HG02938 (cell line): ENCODE measurements at regions not wholly inside any gene's neighbourhood (a gene's known extent, or its start where the extent isn't known, plus 50 kb on each side); places are given as distances from the start of the nearest gene placed in this dataset.

Source experiments
- ATAC-seq: cut with Tn5 transposase; IDR thresholded peaks from one replicate; pipeline ENCODE4 v1.9.1; 2021; ENCODE audit warnings: mild to moderate bottlenecking, moderate library complexity; ENCODE audit not compliant: unreplicated experiment

DNA sequence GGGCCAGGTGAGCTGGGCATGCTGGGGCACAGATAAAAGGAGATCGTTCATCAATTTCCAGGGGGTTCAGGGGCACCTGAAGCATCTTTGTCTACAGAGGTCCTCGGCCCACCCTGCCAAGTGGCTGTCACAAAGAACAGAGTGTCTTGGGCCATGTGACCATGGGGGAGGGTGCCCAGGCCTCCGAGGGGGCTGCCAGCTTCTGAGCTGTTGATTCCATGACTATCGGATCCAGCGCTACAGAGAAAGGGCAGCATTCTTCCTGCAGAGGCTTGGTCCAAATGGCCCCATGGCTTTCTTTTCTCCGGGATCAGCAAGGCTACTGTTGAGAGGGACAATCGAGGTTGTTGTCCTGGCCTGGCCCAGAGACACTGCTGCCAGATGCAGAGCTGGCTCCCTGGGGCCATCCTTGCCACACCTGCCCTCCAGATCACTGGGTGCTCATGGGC, 289.2 kb downstream of the ZSWIM6 start:
- no peak for ATAC-seq

DNA sequence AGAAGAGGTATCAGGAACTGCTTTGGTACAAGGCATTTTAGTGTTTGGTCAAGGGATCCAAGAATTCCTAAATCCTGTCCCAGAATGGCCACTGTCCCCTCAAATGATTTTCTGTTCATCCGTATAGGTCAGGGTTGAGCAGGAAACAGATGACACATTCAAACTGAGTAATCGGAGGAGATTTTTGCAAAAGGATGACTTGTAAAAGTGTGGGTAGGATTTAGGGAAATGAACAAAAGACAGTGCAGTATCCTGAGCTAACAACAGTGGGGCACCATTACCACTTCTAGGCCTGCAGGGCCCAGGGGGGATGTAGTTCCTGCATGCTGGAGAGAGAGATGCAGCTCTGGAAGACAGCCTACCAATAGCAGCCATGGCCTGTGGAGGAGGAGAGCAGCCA, 290.1 kb downstream of the ZSWIM6 start:
- no peak for ATAC-seq

DNA sequence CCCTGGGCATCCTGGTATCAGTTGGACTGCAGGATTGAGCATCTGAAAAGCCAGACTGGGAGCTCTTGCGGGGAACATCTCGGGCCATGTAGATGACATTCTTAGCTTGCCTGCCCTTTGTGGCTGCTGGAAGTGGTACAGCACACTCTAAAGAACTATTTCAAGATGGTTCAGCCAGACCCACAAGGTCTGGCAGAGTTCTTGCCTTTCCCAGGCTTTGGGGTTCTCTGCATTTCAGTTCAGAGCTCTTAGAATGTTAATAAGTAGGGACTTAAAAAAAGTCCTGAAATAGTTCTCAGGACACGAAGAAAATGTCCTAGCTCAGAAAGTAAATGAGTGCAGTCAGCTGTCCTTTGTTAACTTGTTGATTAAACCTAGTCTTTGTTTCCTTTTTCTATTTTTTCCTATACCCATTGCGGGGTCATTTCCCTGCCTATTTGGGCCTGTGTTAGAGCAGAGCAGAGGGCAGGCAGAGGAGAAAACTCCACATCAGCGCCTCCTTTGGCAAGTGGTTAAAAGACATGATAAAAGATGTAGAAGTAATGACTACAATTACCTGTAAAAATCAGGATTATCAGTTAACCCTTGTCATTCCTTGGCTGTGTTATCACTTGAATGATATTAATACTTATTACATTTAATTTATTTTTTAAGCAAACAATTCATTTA, 291.5 kb downstream of the ZSWIM6 start:
- ATAC-seq = no peak

DNA sequence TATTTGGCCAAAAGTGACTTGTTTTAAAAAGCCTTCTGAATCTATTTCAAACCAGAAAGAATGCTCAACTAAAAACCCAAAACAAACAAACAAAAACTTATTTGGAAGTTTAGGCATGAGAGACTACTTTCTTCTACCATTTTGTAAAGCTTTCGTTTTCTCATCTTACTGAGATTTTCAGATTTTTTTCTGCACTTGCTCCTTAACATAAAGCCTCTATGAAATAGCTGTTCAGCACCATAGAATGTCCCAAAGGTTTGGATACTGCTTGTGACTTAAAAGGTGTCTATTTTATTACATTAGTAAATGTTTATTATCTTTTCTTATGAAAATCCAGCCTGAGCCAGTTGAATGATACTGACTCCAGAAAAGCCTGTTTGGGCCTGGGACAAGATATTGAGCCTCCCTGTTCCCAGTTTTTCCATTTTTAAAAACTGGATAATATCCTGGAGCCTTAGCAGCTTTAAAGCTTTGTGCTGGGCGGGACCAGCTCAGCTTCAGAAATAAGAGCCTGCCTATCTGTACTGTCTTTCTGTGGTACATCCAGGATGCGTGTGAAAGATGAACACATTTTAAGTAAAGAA, 292.6 kb downstream of the ZSWIM6 start:
- no peak for ATAC-seq

DNA sequence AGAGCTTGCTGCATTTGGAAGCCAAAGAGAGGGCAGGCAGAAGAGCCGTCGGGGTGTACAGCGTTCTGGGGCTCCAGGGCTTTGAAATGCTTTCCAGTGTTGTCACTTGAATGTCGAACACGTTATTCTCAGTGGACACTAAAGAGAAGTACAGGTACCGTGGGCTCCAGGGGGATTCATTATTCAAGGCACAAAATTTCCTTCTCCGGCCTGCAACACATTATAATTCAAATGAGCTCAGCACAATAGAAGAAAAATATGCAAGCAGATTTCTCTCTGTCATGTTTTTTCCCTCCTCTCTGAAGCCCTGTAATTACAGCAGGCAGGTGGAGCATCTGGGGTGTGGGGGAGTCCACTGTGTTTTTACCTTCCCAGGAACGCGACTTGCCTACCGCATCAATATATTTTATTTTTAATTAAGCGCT, 293.1 kb downstream of the ZSWIM6 start:
- no peak for ATAC-seq

DNA sequence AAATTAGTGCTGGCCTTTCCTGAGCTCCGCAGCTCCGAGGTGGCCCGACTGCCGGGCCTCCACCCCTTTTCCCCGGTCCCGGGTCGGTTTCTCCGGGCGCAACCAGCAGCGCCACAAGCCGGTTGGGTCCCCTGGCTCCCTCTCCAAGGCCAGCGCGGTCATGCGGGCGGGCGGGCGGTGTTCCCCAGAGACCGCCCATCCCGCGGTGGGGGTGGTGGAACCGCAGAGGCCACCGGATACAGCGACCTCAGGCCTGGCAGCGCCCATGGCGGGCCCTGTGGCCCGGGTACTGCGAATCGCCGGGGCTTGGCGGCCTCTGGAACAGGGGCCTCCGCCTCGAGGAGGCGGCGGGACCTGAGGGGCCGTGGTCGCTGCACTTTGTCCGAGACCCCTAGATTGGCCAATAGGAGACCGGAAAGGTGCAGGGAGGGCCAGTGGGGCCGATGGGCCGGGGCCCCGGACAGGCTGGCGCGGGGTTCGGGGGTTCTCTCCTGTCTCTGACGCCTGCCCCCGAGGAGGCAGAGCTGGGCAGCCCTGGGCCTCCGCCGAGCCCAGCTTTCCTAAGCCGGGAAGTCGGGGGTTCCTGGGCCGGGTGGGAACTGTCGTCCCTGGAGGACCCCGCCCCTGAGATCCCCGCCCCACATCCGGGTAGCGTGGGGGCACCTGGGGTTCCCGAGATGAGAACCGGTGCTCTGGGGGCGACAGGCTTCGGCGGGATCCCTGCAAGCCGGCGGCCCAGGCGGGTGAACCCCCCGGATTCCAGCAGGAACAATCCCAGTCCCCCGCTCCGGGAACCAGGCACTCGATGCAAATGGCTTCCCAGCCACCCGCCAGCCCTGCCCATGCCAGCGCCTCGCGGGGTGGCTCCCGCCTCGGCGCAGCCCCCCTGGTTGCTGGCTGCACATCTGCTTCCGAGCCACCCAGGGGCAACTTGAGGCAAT, 293.9 kb downstream of the ZSWIM6 start:
- no peak for ATAC-seq

DNA sequence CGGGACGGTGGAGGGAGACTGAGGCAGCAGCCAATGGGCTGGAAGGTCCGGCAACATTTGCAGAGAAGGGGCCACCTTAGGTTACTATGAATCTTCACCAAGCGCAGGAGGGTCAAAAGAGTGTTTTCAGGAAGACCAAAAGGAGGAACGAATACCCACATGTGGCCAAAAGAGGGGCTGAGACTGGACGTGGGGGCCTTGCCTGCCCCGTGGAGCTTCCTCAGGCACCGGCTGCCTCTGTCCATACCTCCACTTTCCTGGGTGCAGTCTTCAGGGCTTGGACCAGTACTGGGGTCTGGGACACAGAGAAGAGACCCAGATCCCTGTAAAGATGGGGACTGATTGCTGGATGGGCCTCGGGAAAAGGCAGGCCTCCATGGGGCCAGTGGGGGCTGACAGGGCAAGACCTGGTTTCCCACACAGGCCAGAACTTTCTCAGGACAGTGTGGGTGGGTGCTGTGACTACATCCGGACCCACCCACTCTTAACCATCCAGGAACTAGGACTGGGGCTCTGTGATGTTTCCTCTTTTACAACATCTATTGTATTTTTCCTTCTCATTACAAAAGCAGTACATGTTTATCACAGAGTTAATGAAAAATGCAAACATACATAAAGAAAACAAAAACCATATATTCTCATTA, 294.7 kb downstream of the ZSWIM6 start:
- no peak for ATAC-seq

DNA sequence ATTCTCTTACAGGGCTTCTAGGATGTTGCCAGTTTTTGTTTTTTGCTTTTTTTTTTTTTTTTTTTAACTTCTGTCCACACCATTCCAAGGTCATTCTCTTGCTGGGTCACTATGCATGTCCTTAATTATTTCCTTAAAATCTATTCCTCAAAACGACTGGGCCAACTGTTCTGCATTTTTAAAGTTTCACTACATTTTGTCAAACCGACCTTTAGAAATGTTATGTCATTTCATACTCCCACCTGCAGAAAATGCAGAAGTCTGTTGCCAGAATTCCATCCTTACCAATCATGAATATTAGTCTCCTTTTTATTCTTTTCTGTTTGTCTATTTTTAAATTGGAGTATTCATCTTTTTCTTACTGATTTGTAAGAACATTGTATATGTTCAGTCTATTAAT, 295.5 kb downstream of the ZSWIM6 start:
- no peak for ATAC-seq

DNA sequence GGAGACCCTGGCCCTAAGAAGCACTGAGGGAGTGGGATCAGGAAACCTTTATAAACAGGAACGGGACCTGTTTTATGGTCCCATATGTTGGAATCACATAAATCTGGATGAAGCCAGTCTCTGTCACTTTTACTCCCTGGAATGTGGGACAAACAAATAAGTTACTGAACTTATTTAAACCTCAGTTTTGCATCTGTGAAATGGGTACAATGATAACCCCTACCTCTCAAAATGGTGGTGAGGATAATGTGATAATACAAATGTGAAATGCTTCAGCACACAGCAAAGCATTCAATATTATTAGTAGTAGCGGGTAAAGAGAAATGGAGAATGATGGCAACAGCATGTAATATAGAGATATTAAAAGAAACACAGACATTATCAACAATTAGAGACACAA, 298.9 kb downstream of the ZSWIM6 start:
- ATAC-seq = no peak

DNA sequence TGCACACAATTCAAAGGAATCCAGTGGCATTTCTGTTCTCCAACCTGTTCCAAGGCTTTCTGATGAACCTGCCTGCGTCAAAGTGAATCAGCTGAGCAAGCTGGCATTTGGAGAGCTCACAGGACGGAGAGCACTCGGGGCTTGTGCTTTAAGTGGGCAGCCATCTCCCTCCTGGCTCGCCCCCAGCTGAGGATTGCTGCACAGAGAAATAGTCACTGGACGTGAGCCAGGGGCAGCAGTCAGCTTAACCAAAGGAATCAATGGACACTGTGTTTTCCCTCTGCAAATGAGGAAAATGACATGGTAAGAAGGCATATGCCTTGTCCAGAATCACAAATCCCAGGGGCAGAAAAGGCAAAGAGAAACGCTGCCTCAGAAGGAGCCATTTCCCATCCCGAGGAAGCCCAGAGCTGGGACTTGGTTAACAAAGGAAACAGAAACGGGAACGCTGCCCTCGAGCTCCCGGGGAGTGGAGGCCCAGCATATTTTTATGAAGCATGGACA, 299.4 kb downstream of the ZSWIM6 start:
- no peak for ATAC-seq

DNA sequence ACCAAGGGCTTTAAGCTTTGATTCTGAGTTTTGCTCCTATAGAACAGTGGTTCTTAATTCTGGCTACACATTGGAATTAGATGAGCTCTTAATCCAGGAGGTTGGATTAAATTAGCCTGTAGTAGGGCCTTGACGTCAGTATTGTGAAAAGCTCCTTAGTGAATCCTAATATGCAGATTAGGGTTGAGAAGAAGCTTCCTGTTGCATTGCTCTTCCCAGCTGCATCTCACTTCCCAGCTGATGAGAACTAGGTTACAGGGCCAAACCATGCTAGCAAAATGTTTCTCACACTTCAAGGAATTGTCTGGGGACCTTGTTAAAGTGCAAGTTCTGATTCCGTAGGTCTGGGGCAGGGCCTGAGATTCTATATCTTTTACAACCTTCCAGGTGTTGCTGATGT, 300.0 kb downstream of the ZSWIM6 start:
- no peak for ATAC-seq

DNA sequence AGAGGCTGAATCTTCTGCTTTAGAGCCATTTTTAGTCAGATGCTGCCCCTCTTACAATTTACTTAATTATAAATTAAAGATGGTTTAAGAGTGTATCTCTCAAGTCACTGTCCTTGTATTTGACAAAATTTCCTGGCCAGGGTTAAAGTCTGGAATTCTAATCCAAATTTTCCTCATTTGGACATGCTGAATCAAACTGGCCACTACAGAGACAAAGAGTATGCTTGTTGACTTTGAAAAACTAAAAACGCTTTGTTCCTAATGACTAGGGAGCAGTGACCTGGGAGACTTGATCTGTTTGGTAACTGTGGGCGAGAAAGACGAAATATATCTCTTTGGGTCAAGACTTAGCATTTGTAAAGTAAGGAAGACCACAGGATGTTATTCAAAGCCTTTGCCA, 303.2 kb downstream of the ZSWIM6 start:
- ATAC-seq = no peak

DNA sequence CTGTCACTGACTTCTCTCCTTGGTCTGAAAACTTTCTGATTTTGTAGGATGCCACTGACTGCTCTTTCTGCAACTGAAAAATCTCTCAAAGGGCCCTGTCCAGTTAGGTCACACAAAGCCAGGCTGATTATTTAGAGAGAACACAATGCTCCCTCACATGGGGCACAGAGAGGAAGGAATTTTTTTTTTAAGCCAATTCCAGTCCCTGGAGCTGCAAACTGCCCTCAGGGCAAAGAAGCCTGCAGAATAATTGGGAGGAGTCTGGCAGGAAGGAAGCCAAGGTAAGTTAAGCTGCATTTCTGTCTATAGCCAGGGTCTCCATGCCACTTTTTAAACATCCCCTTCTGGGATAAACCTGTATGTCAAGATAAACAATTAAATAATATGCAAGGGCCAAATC, 305.5 kb downstream of the ZSWIM6 start:
- ATAC-seq = no peak

DNA sequence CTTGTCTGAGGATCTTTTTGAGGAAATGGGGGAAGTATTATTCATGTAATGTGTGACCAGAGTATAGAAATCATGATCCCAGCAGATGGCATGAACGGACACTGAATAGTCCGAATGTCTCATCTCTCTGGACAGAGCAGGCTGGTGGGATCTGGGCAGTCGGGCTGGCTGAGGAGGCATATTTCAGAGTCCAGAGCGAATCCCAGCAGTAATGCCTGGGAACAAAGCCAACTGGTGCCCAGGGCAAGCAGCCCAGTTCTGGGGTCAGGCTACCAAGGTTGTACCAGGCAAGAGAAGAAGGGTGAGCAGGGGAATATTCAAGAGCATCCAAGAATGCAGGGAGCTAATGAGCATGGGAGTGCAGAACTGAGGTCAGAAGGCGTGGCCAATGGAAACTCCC, 306.4 kb downstream of the ZSWIM6 start:
- ATAC-seq = no peak

DNA sequence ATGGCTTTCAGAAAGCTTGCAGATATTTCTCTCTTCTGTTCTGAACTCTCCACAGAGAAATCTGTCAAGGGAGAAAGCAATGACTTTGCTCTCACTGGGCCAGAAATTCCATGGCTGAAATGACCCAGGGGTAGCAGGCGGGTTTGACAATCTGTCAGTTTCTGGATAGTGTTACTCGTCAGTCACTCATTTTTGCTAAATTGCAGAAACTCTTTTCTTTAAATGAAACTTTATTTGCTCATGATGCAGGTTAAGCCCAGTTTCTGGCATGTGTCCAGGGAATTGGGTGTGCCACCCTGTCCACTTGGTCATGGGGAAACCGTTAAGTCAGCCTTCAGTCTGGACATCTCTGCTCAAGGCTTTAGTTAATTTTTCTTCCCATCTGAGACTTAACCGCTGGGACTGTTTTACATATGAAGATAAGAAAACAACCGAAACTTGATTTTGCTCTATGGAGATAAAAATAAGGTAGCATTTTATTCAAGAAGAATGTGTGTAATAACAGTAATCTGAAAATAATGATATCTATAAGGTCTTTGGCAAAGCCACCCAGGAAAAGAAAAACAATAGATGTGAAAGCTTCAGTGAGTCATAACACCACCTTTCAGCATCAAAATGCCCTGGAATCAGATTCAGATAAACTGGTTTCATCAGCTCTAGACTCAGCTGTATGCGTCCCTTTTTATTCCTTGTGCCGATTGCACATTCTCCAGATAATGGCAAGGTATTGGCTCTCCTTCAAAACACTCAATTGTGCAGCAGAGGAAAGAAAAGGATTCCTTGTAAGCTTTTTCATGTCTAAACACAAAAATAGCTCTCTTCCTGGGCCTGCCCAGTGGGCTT, 308.3 kb downstream of the ZSWIM6 start:
- ATAC-seq = no peak

DNA sequence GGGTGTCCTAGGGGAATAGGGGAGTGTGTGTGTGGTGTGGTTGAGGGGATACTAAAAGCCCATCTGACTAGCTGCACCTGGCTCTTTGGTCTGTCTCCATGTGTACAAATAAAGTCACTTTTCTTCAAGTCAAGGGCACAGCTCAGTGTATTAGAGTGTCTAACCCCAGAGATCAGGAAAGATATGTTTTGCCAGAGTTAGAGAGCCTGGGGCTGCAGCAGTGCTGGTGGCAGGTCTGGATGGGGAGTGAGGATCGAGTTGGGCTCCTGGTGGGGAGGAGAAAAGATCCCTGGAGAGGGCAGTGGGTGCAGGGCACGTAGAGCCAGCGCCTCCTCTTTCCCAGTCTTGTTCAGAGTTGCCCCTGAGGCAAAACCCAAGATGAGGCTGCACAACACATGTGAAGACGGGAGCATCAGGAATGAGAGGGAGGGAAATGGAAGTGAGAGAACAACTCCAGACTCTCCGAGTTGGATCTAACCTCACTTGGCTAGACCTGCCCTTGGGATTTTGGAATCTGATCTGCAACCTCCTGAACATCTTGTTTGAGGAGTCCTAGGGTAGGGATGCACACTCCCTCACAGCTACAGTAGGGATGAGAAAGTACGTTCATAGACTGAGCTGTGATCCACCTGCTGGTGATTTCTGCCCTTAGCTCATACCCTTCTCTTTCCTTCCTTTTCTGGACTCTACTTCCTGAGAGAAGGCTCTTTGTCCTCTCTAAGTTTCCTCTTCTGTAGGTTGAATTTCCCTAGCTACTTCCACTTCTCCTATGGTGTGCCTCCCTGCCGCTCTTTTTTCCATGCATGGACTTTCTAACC, 309.9 kb downstream of the ZSWIM6 start:
- ATAC-seq = no peak

DNA sequence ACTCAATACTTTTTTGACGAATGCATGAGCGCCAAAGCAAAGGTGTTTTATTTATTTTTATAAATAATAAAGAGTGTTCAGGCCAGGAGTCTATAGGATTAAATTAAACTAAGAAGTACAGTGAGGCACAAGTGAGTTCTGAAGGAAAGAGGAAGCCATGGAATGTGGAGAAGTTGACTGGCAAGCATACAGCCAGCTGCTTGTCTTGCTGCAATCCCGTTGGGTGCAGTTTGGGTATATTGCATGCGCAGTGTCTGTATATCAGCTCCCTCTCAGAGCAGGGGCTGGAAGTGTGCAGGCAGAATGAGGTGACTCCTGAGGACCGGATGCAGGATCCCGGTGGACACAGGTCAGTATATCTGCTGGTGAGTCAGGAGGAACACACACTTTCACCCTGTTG, 315.6 kb downstream of the ZSWIM6 start:
- no peak for ATAC-seq

DNA sequence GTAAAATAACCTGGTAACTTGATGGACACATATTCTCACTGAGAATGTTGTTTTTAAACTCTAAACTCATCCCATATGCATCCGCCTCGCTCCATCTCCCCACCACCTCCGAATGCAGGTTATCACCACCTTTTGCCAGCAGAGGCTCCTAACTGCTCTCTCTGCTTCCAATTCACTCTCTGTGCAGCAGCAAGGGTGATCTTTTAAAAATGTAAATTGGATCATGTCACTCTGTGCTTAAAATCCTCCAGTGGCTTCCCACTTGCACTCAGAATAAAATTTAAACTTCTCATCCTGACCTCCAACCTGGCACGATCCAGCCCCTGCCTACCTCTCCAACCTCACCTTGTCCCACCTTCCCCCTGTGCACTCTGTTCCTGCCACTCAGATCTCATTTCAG, 317.2 kb downstream of the ZSWIM6 start:
- ATAC-seq = no peak

DNA sequence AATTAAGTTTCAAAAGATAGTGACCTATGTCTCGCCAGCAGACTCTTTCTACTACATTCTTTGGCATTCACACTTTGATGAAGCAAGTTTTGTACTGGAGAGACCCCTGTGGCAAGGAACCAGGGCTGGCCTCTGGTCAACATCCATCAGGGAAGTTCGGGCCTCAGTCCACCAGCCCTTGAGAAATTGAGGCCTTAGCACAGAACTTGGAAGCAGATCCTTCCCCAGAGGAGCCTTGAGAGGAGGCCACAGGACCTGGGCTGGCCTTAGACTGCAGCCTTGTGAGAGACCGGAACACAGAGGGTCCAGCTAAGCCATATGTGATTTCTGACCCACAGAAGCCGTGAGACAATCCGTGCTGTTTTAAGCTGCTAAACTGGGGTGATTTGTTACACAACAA, 317.9 kb downstream of the ZSWIM6 start:
- ATAC-seq = no peak
